IPS DF 4.7 (cell line): ENCODE measurements at regions not wholly inside any gene's neighbourhood (a gene's known extent, or its start where the extent isn't known, plus 50 kb on each side); places are given as distances from the start of the nearest gene placed in this dataset.

Experiments
- DNase-seq: peaks from one replicate; pipeline ENCODE4 v3.0.0-alpha.2; 2013; ENCODE audit warnings: low spot score; ENCODE audit errors: extremely low read depth

- DNase-seq: no peak
Measured at GRCh38 chr9:105912863-105913516, 218.6 kb downstream of the TMEM38B start.

- no peak for DNase-seq
Measured at GRCh38 chr9:105921057-105921726, 226.9 kb downstream of the TMEM38B start.

GRCh38 chr9:105928416-105928815 lies 234.1 kb downstream of the TMEM38B start:
- DNase-seq: no peak

- no peak for DNase-seq
Measured at GRCh38 chr9:105930011-105930627, 235.8 kb downstream of the TMEM38B start.

- no peak for DNase-seq
Measured at GRCh38 chr9:105932276-105932675, 237.9 kb downstream of the TMEM38B start.

- DNase-seq: no peak
Measured at GRCh38 chr9:105950448-105950847, 256.1 kb downstream of the TMEM38B start.

DNA sequence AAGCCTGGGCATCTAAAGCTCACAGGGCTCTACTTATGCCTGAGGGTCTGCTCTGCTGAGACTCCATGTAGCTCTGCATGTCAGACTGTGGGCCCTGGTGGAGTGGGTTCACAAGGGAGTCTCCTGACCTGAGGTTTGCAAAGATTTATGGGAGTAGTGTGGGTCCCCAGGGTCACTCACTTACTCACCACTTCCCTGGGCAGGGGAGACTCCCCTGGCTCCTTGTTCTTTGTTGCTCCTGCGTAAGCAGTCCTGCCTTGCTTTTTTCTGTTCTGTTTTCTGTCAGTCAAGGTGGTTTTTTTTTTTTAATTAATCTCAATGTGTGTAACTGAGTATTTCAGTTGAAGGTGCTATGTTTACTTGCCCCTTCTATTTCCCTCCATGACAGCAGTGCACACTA lies 256.6 kb downstream of the TMEM38B start:
- DNase-seq: no peak

DNA sequence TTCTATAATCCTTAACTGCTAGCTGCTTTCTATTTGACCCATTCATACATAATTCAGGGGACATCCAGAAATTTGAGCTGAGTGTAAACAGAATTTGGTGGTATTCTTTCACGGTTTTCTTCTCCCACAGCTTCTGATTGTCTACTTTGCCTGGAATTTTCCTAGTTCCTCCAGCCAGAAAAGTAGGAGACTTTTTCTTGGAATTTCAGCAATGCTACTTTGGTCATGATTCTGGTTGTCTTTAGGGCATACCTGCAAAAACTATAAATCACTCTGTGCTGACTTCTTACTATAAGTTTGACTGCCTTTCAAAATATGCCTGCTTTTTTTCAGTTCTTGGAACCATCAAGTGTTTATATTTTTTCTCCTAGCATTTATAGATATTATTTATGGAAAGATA lies 260.2 kb downstream of the TMEM38B start:
- DNase-seq: no peak

DNA sequence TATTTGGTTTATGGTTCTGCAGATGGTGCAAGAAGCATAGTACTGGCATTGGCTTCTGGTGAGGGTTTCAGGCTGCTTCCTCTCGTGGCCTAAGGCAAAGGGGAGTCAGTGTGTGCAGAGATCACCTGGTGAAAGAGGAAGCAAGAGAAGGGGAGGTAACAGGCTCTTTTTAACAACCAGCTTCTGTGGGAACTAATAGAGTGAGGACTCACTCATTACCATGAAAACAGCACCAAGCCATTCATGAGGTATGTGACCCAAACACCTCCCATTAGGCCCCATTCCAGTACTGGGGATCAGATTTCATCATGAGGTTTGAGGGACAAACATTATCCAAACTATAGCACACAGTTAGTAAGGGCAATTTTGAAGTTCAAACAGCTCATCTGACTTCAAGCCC lies 263.5 kb downstream of the TMEM38B start:
- DNase-seq: peak; percentile 71

GRCh38 chr9:105958587-105958986 lies 264.2 kb downstream of the TMEM38B start:
- no peak for DNase-seq

GRCh38 chr9:105959531-105959930 lies 265.2 kb downstream of the TMEM38B start:
- no peak for DNase-seq

DNA sequence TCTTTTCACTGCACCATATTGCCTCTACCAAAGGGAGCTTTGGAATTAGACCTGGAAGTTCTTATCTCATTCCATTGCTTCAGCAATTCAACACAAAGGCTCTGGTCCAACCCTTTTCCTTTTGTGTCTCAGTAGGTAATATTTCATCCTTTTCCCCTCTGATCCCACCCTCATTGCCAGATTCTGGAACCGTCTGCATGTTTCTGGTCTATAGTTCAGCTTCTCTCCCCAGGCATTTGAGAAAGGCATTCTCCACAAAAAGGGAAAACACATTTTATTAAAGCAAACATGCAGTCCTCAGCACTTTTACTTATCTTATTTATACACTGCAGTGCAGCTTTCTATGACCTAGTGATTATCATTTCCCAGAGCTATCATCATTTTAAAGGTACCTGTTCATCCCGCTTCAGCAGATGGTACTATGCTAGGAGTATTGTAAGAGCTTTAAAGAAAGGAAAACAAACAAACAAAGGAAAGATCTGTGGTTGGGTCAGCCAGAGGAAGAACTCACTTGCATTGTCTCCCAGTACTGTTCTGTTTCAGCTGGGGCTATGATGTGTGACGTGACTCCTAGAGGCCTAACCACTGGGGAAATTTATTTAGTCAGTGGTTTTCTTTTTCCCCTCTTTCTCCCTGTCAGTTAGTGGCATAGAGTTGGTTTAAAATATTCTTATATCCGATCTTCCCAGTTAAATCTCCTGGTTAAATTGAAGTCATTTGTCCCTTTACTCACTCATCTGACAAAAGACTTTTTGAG lies 269.2 kb downstream of the TMEM38B start:
- DNase-seq: no peak

DNA sequence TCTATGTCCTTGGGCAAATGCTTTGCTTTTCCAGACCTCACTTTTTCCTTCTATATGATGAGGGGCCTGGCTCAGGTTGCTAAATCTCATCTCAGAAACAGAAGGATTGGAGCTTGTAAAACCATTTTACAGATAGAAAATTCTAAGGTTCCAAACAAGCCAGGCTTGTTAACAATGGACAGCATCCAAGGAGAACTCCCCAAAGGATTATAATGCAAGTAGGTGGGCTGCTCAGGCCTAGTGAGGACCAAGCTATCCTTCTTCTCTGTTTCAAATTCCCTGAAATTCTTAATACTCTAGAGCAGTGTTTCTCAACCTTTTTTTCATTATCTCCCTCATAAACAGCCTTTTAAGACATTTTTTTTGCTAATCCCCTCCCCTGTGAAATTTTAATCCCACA lies 269.8 kb downstream of the TMEM38B start:
- DNase-seq: no peak

DNA sequence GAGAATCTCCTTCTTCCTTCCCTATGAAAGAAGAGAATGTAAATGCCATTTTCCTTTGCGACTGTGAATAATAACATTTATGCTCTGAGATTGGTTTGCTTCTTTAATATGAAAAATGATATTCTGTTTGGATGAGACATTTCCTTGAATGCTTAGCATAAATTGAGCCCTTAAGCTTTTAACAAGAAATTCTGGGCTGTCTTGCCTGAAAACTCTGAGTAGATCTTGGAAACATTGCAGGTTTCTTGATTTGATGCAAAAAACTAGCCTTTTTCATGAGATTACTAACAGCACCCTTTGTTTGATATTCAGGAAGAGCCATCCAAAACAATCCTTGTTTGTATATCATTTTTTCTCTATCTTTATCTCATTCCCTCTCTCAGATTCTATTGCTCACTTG lies 272.5 kb downstream of the TMEM38B start:
- DNase-seq: no peak

GRCh38 chr9:105967248-105967647 lies 272.9 kb downstream of the TMEM38B start:
- no peak for DNase-seq

- DNase-seq: no peak
Measured at GRCh38 chr9:105967797-105968196, 273.5 kb downstream of the TMEM38B start.

- no peak for DNase-seq
Measured at GRCh38 chr9:105968811-105969466, 274.6 kb downstream of the TMEM38B start.

GRCh38 chr9:105969636-105970035 lies 275.3 kb downstream of the TMEM38B start:
- no peak for DNase-seq

DNA sequence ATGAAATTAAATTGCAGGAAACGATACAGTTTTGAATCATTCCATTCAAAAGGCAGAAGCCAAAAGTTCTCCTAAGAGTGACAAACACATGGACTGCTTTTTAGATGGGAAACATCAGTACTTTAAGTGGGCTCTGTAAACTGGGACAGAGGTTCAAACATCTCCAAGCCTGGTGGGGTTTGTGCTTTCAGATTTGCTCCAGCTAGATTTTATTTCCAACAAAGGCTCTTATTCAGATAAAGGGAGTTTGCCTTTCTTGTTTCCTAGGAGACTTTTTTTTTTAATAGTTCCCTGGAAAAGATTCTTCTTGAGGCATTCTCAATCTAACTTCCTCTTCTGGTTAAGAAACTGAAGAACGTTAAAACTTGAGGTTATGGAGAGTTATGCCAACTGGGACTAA lies 277.6 kb downstream of the TMEM38B start:
- DNase-seq: no peak

GRCh38 chr9:105972466-105973204 lies 278.3 kb downstream of the TMEM38B start:
- DNase-seq: no peak

DNA sequence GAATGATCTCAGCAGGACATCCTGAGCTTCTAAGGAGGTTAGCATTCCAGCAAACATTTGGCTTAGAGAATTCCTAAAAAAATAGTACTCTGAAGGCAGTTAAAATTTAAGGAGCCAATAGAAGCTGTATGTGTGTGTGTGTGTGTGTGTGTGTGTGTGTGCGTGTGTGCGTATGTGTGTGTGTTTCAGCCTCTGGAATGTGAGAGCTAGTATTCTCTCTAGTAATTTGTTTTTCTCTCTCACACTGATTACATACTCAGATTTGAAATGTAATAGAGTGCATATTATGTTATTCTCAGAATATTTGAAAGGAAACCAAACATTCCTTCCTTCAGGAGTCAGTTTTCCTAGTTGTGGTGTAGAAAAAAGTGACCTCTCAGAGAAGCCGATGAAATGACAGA lies 279.6 kb downstream of the TMEM38B start:
- DNase-seq: no peak
